H9 (cell line): ENCODE measurements at regions not wholly inside any gene's neighbourhood (a gene's known extent, or its start where the extent isn't known, plus 50 kb on each side); places are given as distances from the start of the nearest gene placed in this dataset.

Experiments
- DNase-seq: peaks from one replicate; pipeline ENCODE4 v3.0.0-alpha.2; 2017
- H2AFZ ChIP-seq: one replicate; pipeline ENCODE4 v1.6.1; 2013; ENCODE audit warnings: mild to moderate bottlenecking, low read length, control low read depth, moderate library complexity
- H2AK5ac ChIP-seq: 2 replicates; pipeline ENCODE4 v1.6.1; 2013; ENCODE audit warnings: low read length, control low read depth, mixed read lengths; ENCODE audit not compliant: insufficient read length
- H2BK120ac ChIP-seq: one replicate; pipeline ENCODE4 v1.6.1; 2013; ENCODE audit warnings: low read depth, mild to moderate bottlenecking, low read length, control low read depth, inconsistent platforms; ENCODE audit not compliant: poor library complexity, severe bottlenecking
- H2BK12ac ChIP-seq: 2 replicates; pipeline ENCODE4 v1.6.1; 2013; ENCODE audit warnings: low read length, control low read depth, mixed read lengths, low read depth; ENCODE audit not compliant: insufficient read length
- H2BK15ac ChIP-seq: 2 replicates; pipeline ENCODE4 v1.6.1; 2013; ENCODE audit warnings: low read depth, low read length, control low read depth
- H2BK20ac ChIP-seq: one replicate; pipeline ENCODE4 v1.6.1; 2013; ENCODE audit warnings: low read depth, mild to moderate bottlenecking, low read length, control low read depth, inconsistent platforms; ENCODE audit not compliant: poor library complexity, severe bottlenecking
- H2BK5ac ChIP-seq: 2 replicates; pipeline ENCODE4 v1.6.1; 2013; ENCODE audit warnings: low read length, control low read depth, mixed read lengths; ENCODE audit not compliant: insufficient read length
- H3K14ac ChIP-seq: 2 replicates; pipeline ENCODE4 v1.6.1; 2013; ENCODE audit warnings: low read length, control low read depth; ENCODE audit not compliant: insufficient read depth
- H3K18ac ChIP-seq: 2 replicates; pipeline ENCODE4 v1.6.1; 2013; ENCODE audit warnings: low read depth, mild to moderate bottlenecking, mixed read lengths, low read length, control low read depth; ENCODE audit not compliant: insufficient read length
- H3K23ac ChIP-seq: 2 replicates; pipeline ENCODE4 v1.6.1; 2013; ENCODE audit warnings: low read length, control low read depth, mixed read lengths, low read depth; ENCODE audit not compliant: insufficient read length
- H3K23me2 ChIP-seq: 2 replicates; pipeline ENCODE4 v1.6.1; 2013; ENCODE audit warnings: low read depth, mild to moderate bottlenecking, mixed read lengths, low read length, control low read depth; ENCODE audit not compliant: insufficient read length, poor library complexity, severe bottlenecking
- H3K27ac ChIP-seq: 2 replicates; pipeline ENCODE4 v1.5.1; 2013; ENCODE audit warnings: low read length, control low read depth, mixed read lengths, low read depth; ENCODE audit not compliant: insufficient read length
- H3K27me3 ChIP-seq: 2 replicates; pipeline ENCODE4 v1.6.1; 2013; ENCODE audit warnings: low read length, control low read depth, inconsistent platforms; ENCODE audit not compliant: insufficient read depth
- H3K4ac ChIP-seq: 2 replicates; pipeline ENCODE4 v1.6.1; 2013; ENCODE audit warnings: low read depth, mild to moderate bottlenecking, control low read depth, inconsistent platforms, low read length, moderate library complexity
- H3K4me1 ChIP-seq: 2 replicates; pipeline ENCODE4 v1.6.1; 2013; ENCODE audit warnings: low read length, control low read depth, inconsistent platforms; ENCODE audit not compliant: insufficient read depth
- H3K4me2 ChIP-seq: 2 replicates; pipeline ENCODE4 v1.6.1; 2013; ENCODE audit warnings: low read length, control low read depth, mixed read lengths; ENCODE audit not compliant: insufficient read length, insufficient read depth
- H3K56ac ChIP-seq: 2 replicates; pipeline ENCODE4 v1.6.1; 2013; ENCODE audit warnings: low read depth, mild to moderate bottlenecking, mixed read lengths, low read length, control low read depth; ENCODE audit not compliant: insufficient read length
- H3K79me1 ChIP-seq: 2 replicates; pipeline ENCODE4 v1.6.1; 2013; ENCODE audit warnings: low read depth, mild to moderate bottlenecking, moderate library complexity, low read length, control low read depth, inconsistent platforms; ENCODE audit not compliant: insufficient read depth, poor library complexity, severe bottlenecking
- H3K79me2 ChIP-seq: 2 replicates; pipeline ENCODE4 v1.6.1; 2013; ENCODE audit warnings: low read length, control low read depth, inconsistent platforms; ENCODE audit not compliant: insufficient read depth
- H3K9ac ChIP-seq: 2 replicates; pipeline ENCODE4 v1.6.1; 2013; ENCODE audit warnings: low read length, control low read depth, mixed read lengths; ENCODE audit not compliant: insufficient read length; ENCODE audit errors: extremely low read depth
- H3K9me3 ChIP-seq: one replicate; pipeline ENCODE4 v1.6.1; 2013; ENCODE audit warnings: low read depth, low read length, inconsistent platforms; ENCODE audit not compliant: control insufficient read depth
- H3T11ph ChIP-seq: one replicate; pipeline ENCODE4 v1.6.1; 2013; ENCODE audit warnings: mild to moderate bottlenecking, low read length, control low read depth, inconsistent platforms
- H4K20me1 ChIP-seq: one replicate; pipeline ENCODE4 v1.6.1; 2013; ENCODE audit not compliant: control insufficient read depth, insufficient read length, insufficient read depth
- H4K5ac ChIP-seq: 2 replicates; pipeline ENCODE4 v1.6.1; 2013; ENCODE audit warnings: low read depth, mild to moderate bottlenecking, mixed read lengths, low read length, control low read depth; ENCODE audit not compliant: insufficient read length
- H4K8ac ChIP-seq: replicated peaks from 2 replicates; pipeline ENCODE4 v1.6.1; 2013; ENCODE audit warnings: low read length, control low read depth, mixed read lengths, low read depth; ENCODE audit not compliant: insufficient read length
- H4K91ac ChIP-seq: 2 replicates; pipeline ENCODE4 v1.6.1; 2013; ENCODE audit warnings: low read depth, mild to moderate bottlenecking, moderate library complexity, mixed read lengths, low read length, control low read depth; ENCODE audit not compliant: insufficient read length
- H3K27ac Mint-ChIP-seq, 3 experiments: 2 replicates in 2 of 3; 3 replicates in 1 of 3; pipeline ENCODE4 v1.8.0; 2020 to 2021; ENCODE audit warnings: mixed read lengths in 3 of 3, mild to moderate bottlenecking in 1 of 3, moderate library complexity in 1 of 3
- H3K27me3 Mint-ChIP-seq: 2 replicates; pipeline ENCODE4 v1.8.0; 2021; ENCODE audit warnings: low read depth, mild to moderate bottlenecking, moderate library complexity, mixed read lengths
- H3K36me3 Mint-ChIP-seq, 3 experiments: 2 replicates in 2 of 3; 3 replicates in 1 of 3; pipeline ENCODE4 v1.8.0; 2020 to 2021; ENCODE audit warnings: low read depth in 3 of 3, mixed read lengths in 3 of 3; ENCODE audit not compliant: insufficient read depth in 1 of 3
- H3K4me1 Mint-ChIP-seq, 2 experiments: 2 replicates each; pipeline ENCODE4 v1.8.0; 2020; ENCODE audit warnings: mixed read lengths in 2 of 2
- H3K4me3 Mint-ChIP-seq, 2 experiments: 2 replicates in 1 of 2; 3 replicates in 1 of 2; pipeline ENCODE4 v1.8.0; 2020 to 2021; ENCODE audit warnings: mild to moderate bottlenecking in 2 of 2, mixed read lengths in 2 of 2, moderate library complexity in 1 of 2
- H3K9me3 Mint-ChIP-seq, 2 experiments: 2 replicates in 1 of 2; 3 replicates in 1 of 2; pipeline ENCODE4 v1.8.0; 2020; ENCODE audit warnings: mild to moderate bottlenecking in 2 of 2, mixed read lengths in 2 of 2, moderate library complexity in 1 of 2
- CTCF ChIP-seq: fragments of 200-600 bp; sonication (generic); conservative IDR thresholded peaks from 3 replicates; pipeline ENCODE4 v1.8.0; 2021; ENCODE audit warnings: antibody characterized with exemption, mild to moderate bottlenecking
- WGBS: extraction: QIAGEN DNeasy Blood & Tissue Kit; methylation state at CpG from one replicate; pipeline ENCODE4 v1.1.7; 2013; ENCODE audit warnings: missing lambda C conversion rate, low lambda C conversion rate, mixed read lengths; ENCODE audit not compliant: insufficient read length; ENCODE audit errors: extremely low coverage; 5-methylcytosine and 5-hydroxymethylcytosine counted together

GRCh38 chr13:82740442-82740841 lies 1141.8 kb downstream of the SLITRK1 start:
- no peak for TF ChIP-seq CTCF
- no CpG with 5 or more reads among the region's 4 CpGs for WGBS
- no peak overlapping the region for H3K56ac ChIP-seq

More at GRCh38 chr13:82740442-82740841, 1141.8 kb downstream of the SLITRK1 start:
- no peaks in the 10 kb centered on the region; the same call in 1 of the 2 replicates for H3K4me1 ChIP-seq
- no peak overlapping the region for H4K91ac ChIP-seq
- no peaks in the 10 kb centered on the region for H3K27me3 ChIP-seq
- no peaks in the 10 kb centered on the region for H3K79me1 ChIP-seq
- no peak overlapping the region for H2BK20ac ChIP-seq
- no peak overlapping the region for H2AFZ ChIP-seq
- no peaks in the 10 kb centered on the region for H3K27me3 Mint-ChIP-seq
- no peaks in the 10 kb centered on the region for H3K23me2 ChIP-seq
- H3K18ac ChIP-seq = no peak overlapping the region
- DNase-seq = no peak
- H3K4me3 Mint-ChIP-seq = no peak overlapping the region
- no peak overlapping the region for H2BK5ac ChIP-seq
- H2AK5ac ChIP-seq = no peak overlapping the region
- H3K9ac ChIP-seq = no peak overlapping the region
- H3K79me2 ChIP-seq = no peaks in the 10 kb centered on the region
- H2BK120ac ChIP-seq = no peak overlapping the region
- H3T11ph ChIP-seq = no peak overlapping the region
- H3K4me2 ChIP-seq = no peak overlapping the region
- no peak overlapping the region for H4K8ac ChIP-seq
- H3K9me3 Mint-ChIP-seq = peaks cover 12 to 13% of the 10 kb centered on the region in 2 experiments
- peaks cover 3 to 5% of the 10 kb centered on the region in 2 experiments; a peak in 3 of 4 replicates for H3K4me1 Mint-ChIP-seq
- H2BK12ac ChIP-seq = no peak overlapping the region
- H3K23ac ChIP-seq = no peak overlapping the region
- H3K9me3 ChIP-seq = no peaks in the 10 kb centered on the region
- no peak overlapping the region for H3K4ac ChIP-seq
- no peaks in the 10 kb centered on the region for H4K20me1 ChIP-seq
- no peak overlapping the region for H4K5ac ChIP-seq
- H3K36me3 Mint-ChIP-seq = peaks cover 0 to 15% (median 9%) of the 10 kb centered on the region in 3 experiments; a peak in 4 of 7 replicates
- no peak overlapping the region for H3K27ac ChIP-seq
- H3K14ac ChIP-seq = no peak overlapping the region
- no peak overlapping the region for H3K27ac Mint-ChIP-seq
- H2BK15ac ChIP-seq = no peak overlapping the region
